ENCODE measurements at regions not wholly inside any gene's neighbourhood (a gene's known extent, or its start where the extent isn't known, plus 50 kb on each side); places are given as distances from the start of the nearest gene placed in this dataset.

GRCh38 chr5:112616812-112617547 is 120.7 kb upstream of the APC start:
- TF ChIP-seq, protein P1, sequence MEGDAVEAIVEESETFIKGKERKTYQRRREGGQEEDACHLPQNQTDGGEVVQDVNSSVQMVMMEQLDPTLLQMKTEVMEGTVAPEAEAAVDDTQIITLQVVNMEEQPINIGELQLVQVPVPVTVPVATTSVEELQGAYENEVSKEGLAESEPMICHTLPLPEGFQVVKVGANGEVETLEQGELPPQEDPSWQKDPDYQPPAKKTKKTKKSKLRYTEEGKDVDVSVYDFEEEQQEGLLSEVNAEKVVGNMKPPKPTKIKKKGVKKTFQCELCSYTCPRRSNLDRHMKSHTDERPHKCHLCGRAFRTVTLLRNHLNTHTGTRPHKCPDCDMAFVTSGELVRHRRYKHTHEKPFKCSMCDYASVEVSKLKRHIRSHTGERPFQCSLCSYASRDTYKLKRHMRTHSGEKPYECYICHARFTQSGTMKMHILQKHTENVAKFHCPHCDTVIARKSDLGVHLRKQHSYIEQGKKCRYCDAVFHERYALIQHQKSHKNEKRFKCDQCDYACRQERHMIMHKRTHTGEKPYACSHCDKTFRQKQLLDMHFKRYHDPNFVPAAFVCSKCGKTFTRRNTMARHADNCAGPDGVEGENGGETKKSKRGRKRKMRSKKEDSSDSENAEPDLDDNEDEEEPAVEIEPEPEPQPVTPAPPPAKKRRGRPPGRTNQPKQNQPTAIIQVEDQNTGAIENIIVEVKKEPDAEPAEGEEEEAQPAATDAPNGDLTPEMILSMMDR (IDR thresholded peaks at IDR 0.05), result no peak
- TF ChIP-seq EP300 (IDR thresholded peaks at IDR 0.05), result no peak
- TF ChIP-seq POLR2A (IDR thresholded peaks at IDR 0.05), result no peak

All from tibial nerve (tissue), 4 donors.